CD4-positive, alpha-beta T cell (primary cell): ENCODE measurements at regions not wholly inside any gene's neighbourhood (a gene's known extent, or its start where the extent isn't known, plus 50 kb on each side); places are given as distances from the start of the nearest gene placed in this dataset.

Experiments used
- ATAC-seq: fragments of 200-7000 bp; cut with Tn5 transposase; one replicate; pipeline ENCODE4 v1.10.0; 2022; ENCODE audit warnings: mild to moderate bottlenecking; ENCODE audit not compliant: poor library complexity
- CTCF ChIA-PET: fragments of 350-600 bp; sonication (Branson Sonifier 250); formaldehyde crosslinking; loops from one replicate; lab custom pipeline; 2021; ENCODE audit warnings: antibody characterized with exemption, inconsistent platforms; lab: Charles Lee
- POLR2A ChIA-PET: fragments of 350-600 bp; sonication (Branson Sonifier 250); formaldehyde crosslinking; loops from one replicate; lab custom pipeline; 2021; ENCODE audit warnings: antibody characterized with exemption, inconsistent platforms; lab: Charles Lee
- DNase-seq, 14 experiments: peaks; one replicate each; pipeline ENCODE4 v3.0.0-alpha.2; 2013 to 2020; ENCODE audit warnings: mixed read lengths in 2 of 14
- H3K27ac ChIP-seq, 2 donors: one replicate each; pipeline versions ENCODE4 v1.5.1 to v1.7.0; 2013; ENCODE audit warnings: low read length in 2 of 2, low read depth in 1 of 2, mild to moderate bottlenecking in 1 of 2
- H3K27me3 ChIP-seq, 2 experiments: 1 replicate in 1 of 2; 2 replicates in 1 of 2; pipeline versions ENCODE4 v1.6.1 to v1.7.0; 2013; ENCODE audit warnings: low read length in 2 of 2, control low read depth in 1 of 2, mild to moderate bottlenecking in 1 of 2, moderate library complexity in 1 of 2; ENCODE audit not compliant: insufficient read depth in 2 of 2, control insufficient read depth in 1 of 2
- H3K36me3 ChIP-seq: one replicate; pipeline ENCODE4 v1.6.1; 2013; ENCODE audit warnings: low read length, control low read depth; ENCODE audit not compliant: insufficient read depth
- H3K4me1 ChIP-seq: one replicate; pipeline ENCODE4 v1.6.1; 2013; ENCODE audit warnings: low read length, control low read depth; ENCODE audit not compliant: insufficient read depth
- H3K4me3 ChIP-seq: one replicate; pipeline ENCODE4 v1.5.1; 2013; ENCODE audit warnings: mild to moderate bottlenecking, low read length, moderate library complexity
- H3K9me3 ChIP-seq, 2 experiments: 1 replicate in 1 of 2; 2 replicates in 1 of 2; pipeline versions ENCODE4 v1.6.1 to v1.7.0; 2013; ENCODE audit warnings: low read length in 2 of 2, mild to moderate bottlenecking in 2 of 2, control low read depth in 1 of 2, moderate library complexity in 1 of 2; ENCODE audit not compliant: control insufficient read depth in 1 of 2, insufficient read depth in 1 of 2
- H3K27ac Mint-ChIP-seq: one replicate; pipeline ENCODE4 v1.8.0; 2020; ENCODE audit warnings: mixed read lengths
- H3K27me3 Mint-ChIP-seq: one replicate; pipeline ENCODE4 v1.8.0; 2021; ENCODE audit warnings: mixed read lengths
- H3K36me3 Mint-ChIP-seq: one replicate; pipeline ENCODE4 v1.8.0; 2021; ENCODE audit warnings: low read depth, mixed read lengths
- H3K4me1 Mint-ChIP-seq: one replicate; pipeline ENCODE4 v1.8.0; 2021; ENCODE audit warnings: low read depth, mixed read lengths
- H3K4me3 Mint-ChIP-seq: one replicate; pipeline ENCODE4 v1.8.0; 2020; ENCODE audit warnings: mild to moderate bottlenecking, mixed read lengths
- H3K9me3 Mint-ChIP-seq: one replicate; pipeline ENCODE4 v1.8.0; 2020; ENCODE audit warnings: mixed read lengths
- CTCF ChIP-seq: fragments of 200-600 bp; IDR thresholded peaks from one replicate; pipeline ENCODE4 v1.8.0; 2022; ENCODE audit warnings: antibody characterized with exemption, mild to moderate bottlenecking
- intact Hi-C, 2 experiments: fragments of 100-400 bp; cut with DNase I in 1 of 2; cut with micrococcal nuclease in 1 of 2; formaldehyde crosslinking; loops; one replicate each; pipeline versions ENCODE4 v1.15.1 to v1.9.0; 2023 to 2025; cut with DNase I, micrococcal nuclease

GRCh38 chr4:52199574-52200338 is 148.7 kb downstream of the SPATA18 start:
- ATAC-seq (no peak), DNase-seq (no peak)
- Mint-ChIP-seq H3K4me3 (no peak overlapping the region), H3K27me3 (no peaks in the 10 kb centered on the region), H3K27ac (no peak overlapping the region), H3K4me1 (no peaks in the 10 kb centered on the region), H3K36me3 (no peaks in the 10 kb centered on the region), H3K9me3 (no peaks in the 10 kb centered on the region)
- no peak for TF ChIP-seq CTCF
- no peaks in the 10 kb centered on the region for H3K36me3 ChIP-seq
- POLR2A ChIA-PET, result no interaction called here
- intact Hi-C loops, result no loop called here
- CTCF ChIA-PET, result no interaction called here
- H3K4me3 ChIP-seq, result no peak overlapping the region
- H3K27ac ChIP-seq, result no peak overlapping the region
- H3K4me1 ChIP-seq, result no peaks in the 10 kb centered on the region
- no peaks in the 10 kb centered on the region for H3K27me3 ChIP-seq
- H3K9me3 ChIP-seq, result no peaks in the 10 kb centered on the region

GRCh38 chr4:52200339-52200725 is 149.2 kb downstream of the SPATA18 start:
- Mint-ChIP-seq H3K27me3 (no peaks in the 10 kb centered on the region), H3K4me3 (no peak overlapping the region), H3K9me3 (no peaks in the 10 kb centered on the region), H3K36me3 (no peaks in the 10 kb centered on the region), H3K27ac (no peak overlapping the region), H3K4me1 (no peaks in the 10 kb centered on the region)
- no peak overlapping the region for H3K27ac ChIP-seq
- no peak for TF ChIP-seq CTCF
- H3K9me3 ChIP-seq, result no peaks in the 10 kb centered on the region
- CTCF ChIA-PET, result no interaction called here
- DNase-seq, result no peak
- H3K4me1 ChIP-seq, result no peaks in the 10 kb centered on the region
- no peak overlapping the region for H3K4me3 ChIP-seq
- ATAC-seq, result no peak
- intact Hi-C loops, result no loop called here
- no peaks in the 10 kb centered on the region for H3K27me3 ChIP-seq
- H3K36me3 ChIP-seq, result no peaks in the 10 kb centered on the region
- POLR2A ChIA-PET, result no interaction called here

- ATAC-seq, result no peak
- intact Hi-C loops, result no loop called here
- Mint-ChIP-seq H3K36me3 (no peaks in the 10 kb centered on the region), H3K4me1 (no peaks in the 10 kb centered on the region), H3K27me3 (no peaks in the 10 kb centered on the region), H3K9me3 (no peaks in the 10 kb centered on the region), H3K4me3 (no peak overlapping the region), H3K27ac (no peak overlapping the region)
- no peak overlapping the region for H3K4me3 ChIP-seq
- ChIA-PET POLR2A (no interaction called here), CTCF (no interaction called here)
- no peaks in the 10 kb centered on the region for H3K9me3 ChIP-seq
- no peak overlapping the region for H3K27ac ChIP-seq
- H3K27me3 ChIP-seq, result no peaks in the 10 kb centered on the region
- TF ChIP-seq CTCF, result no peak
- no peaks in the 10 kb centered on the region for H3K36me3 ChIP-seq
- H3K4me1 ChIP-seq, result no peaks in the 10 kb centered on the region
- DNase-seq, result no peak
Measured at GRCh38 chr4:52201715-52202114, 150.6 kb downstream of the SPATA18 start.
